Activated naive CD4-positive, alpha-beta T cell treated with anti-CD3 and anti-CD28 coated beads, Interleukin-2, amount 50 U/mL, for 72 hours (primary cell): ENCODE measurements at regions not wholly inside any gene's neighbourhood (a gene's known extent, or its start where the extent isn't known, plus 50 kb on each side); places are given as distances from the start of the nearest gene placed in this dataset.

Experiments used
- ATAC-seq, 2 donors: fragments of 150-1000 bp; cut with Tn5 transposase; 2 replicates each; pipeline ENCODE4 v1.10.0; 2021; ENCODE audit warnings: mild to moderate bottlenecking in 2 of 2, moderate library complexity in 2 of 2
- DNase-seq, 2 donors: peaks; one replicate each; pipeline ENCODE4 v3.0.0; 2021 to 2022; ENCODE audit warnings: low spot score in 2 of 2
- H3K27ac Mint-ChIP-seq, 2 donors: one replicate each; pipeline ENCODE4 v1.8.0; 2022; ENCODE audit warnings: mild to moderate bottlenecking in 2 of 2, mixed read lengths in 2 of 2
- H3K36me3 Mint-ChIP-seq, 2 donors: one replicate each; pipeline ENCODE4 v1.8.0; 2022; ENCODE audit warnings: mixed read lengths in 2 of 2
- H3K9me3 Mint-ChIP-seq, 2 donors: one replicate each; pipeline ENCODE4 v1.8.0; 2022; ENCODE audit warnings: mixed read lengths in 2 of 2

DNA sequence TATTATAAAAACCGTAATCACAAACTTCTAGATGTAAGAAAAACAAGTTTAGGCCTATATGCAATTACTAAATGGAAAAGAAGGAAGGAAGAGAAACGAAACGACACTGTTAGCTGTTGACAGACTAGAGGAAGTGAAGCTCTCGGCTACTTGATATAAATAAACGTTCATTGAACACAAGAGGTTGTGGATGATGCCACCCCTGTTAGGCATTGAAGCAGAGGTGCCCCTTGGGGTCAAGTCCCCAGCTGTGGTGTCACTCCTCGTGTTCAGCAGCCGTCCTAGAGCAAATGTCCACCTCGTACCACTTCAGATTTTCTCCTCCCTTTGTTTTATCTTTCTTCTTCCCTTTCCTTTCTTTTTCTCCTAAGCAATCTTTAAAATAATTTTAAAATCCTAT lies 146.5 kb upstream of the UBE2E1 start:
- ATAC-seq (no peak), DNase-seq (no peak)
- peak overlapping the region in 1 of 2 donors; percentile 30 for H3K27ac Mint-ChIP-seq
- H3K36me3 Mint-ChIP-seq: peaks cover 0 to 6% of the 10 kb centered on the region in 2 donors
- peaks cover 4 to 9% of the 10 kb centered on the region in 2 donors for H3K9me3 Mint-ChIP-seq

- Mint-ChIP-seq H3K36me3 (peaks cover 0 to 6% of the 10 kb centered on the region in 2 donors), H3K27ac (no peak overlapping the region), H3K9me3 (peaks cover 4 to 5% of the 10 kb centered on the region in 2 donors)
- no peak for DNase-seq
- no peak for ATAC-seq
These were observed 145.8 kb upstream of the UBE2E1 start for GRCh38 chr3:23659840-23660430.

GRCh38 chr3:23662079-23662617 lies 143.6 kb upstream of the UBE2E1 start:
- ATAC-seq (no peak), DNase-seq (no peak)
- no peak overlapping the region for H3K27ac Mint-ChIP-seq
- H3K36me3 Mint-ChIP-seq: no peaks in the 10 kb centered on the region
- H3K9me3 Mint-ChIP-seq: no peaks in the 10 kb centered on the region

DNA sequence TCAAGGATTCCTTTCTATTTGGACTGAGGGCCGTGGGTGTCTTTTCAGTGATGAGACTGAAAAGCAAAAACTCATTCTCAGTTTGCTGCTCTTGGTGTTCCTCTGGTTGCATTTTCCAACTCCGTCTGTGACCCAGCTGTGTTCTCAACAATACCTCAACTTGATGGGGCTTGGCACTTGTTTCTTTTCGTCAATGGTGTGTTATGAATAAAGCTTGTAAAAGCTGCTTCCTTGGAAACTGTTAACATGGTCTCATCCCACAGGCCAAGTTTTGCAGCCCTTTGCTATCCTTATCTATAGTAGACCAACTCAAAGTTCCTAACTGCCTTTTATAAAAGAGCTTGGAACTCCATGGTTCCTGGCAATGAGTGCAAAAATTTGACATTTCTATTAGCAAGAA lies 142.5 kb upstream of the UBE2E1 start:
- ATAC-seq (no peak), DNase-seq (no peak)
- Mint-ChIP-seq H3K36me3 (no peaks in the 10 kb centered on the region), H3K9me3 (no peaks in the 10 kb centered on the region), H3K27ac (no peak overlapping the region)

GRCh38 chr3:23663661-23664186 lies 142.0 kb upstream of the UBE2E1 start:
- DNase-seq: no peak
- Mint-ChIP-seq H3K27ac (no peak overlapping the region), H3K36me3 (no peaks in the 10 kb centered on the region), H3K9me3 (no peaks in the 10 kb centered on the region)
- ATAC-seq: no peak

DNA sequence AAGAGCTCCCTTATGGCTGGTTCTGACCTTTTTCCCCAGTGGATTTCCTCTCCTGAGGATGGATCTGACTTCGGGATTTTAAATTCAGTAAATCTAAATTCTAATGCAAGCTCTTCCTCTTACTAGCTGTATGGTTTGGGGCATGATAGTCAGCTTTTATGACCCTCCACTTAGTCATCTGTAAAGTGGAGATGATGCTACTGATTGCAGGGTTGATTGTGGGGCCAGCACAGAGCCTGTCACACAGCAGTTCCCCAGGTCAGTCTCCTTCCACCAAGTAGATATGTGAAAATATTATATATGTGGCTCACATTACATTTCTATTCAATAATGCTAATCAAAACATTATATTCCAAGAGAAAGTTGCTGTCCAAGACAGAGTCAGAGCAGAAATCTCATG lies 141.3 kb upstream of the UBE2E1 start:
- no peak for ATAC-seq
- H3K9me3 Mint-ChIP-seq: no peaks in the 10 kb centered on the region
- no peaks in the 10 kb centered on the region for H3K36me3 Mint-ChIP-seq
- H3K27ac Mint-ChIP-seq: no peak overlapping the region
- DNase-seq: no peak

DNA sequence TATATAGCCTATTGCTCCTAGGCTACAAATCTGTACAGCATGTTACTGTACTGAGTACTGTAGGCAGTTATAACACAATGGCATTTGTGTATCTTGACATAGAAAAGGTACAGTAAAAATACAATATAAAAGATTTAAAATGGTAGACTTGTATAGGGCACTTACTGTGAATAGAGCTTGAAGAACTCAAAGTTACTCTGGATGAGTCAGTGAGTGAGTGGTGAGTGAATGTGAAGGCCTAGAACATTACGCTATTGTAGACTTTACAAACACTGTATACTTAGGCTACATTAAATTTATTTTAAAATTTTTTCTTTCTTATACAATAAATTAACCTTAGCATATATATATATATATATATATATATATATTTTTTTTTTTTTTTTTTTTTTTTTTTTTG lies 140.0 kb upstream of the UBE2E1 start:
- no peak for ATAC-seq
- no peak for DNase-seq
- Mint-ChIP-seq H3K36me3 (no peaks in the 10 kb centered on the region), H3K27ac (no peak overlapping the region), H3K9me3 (no peaks in the 10 kb centered on the region)

- H3K9me3 Mint-ChIP-seq: no peaks in the 10 kb centered on the region
- DNase-seq (no peak), ATAC-seq (no peak)
- no peaks in the 10 kb centered on the region for H3K36me3 Mint-ChIP-seq
- H3K27ac Mint-ChIP-seq: no peak overlapping the region
These were observed 138.9 kb upstream of the UBE2E1 start for GRCh38 chr3:23666818-23667217.

DNA sequence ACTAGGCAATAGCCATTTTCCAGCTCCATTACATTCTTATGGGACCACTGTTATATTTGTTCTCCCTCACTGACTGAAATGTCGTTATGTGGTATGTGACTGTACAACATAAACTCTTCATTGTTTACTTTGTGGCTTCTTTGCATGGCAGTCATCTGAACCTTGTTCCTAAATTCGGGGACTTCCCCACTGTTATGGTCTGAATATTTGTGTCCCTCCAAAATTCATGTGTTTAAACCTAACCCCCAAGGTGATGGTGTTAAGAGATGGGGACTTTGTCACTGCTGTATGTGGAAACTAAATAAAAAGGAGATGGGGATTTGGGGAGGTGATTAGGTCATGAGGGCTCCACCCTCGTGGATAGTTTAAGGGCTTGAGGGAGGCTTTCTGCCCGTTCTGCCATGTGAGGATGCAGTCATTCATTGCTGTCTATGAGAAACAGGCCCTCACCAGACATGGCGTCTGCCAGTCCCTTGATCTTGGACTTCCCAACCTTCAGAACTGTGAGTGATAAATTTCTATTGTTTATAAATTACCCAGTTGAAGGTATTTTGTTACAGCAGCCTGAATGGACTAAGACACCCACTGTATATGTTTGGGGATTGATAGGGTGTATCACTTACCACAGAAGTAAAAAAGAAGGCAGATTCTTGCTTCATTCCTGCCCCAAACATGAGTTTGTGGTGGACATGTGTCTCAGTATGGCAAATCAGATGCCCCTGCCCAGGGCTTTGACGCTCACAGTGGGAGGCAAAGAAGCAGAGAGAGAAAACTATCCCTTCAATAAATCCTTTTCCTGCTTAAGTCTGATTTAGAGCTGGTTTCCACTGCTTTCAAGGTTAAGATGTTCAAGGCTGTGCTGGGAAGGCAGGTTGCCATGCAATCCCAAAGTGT lies 138.0 kb upstream of the UBE2E1 start:
- no peak for ATAC-seq

GRCh38 chr3:23668430-23668904 lies 137.3 kb upstream of the UBE2E1 start:
- no peak overlapping the region for H3K27ac Mint-ChIP-seq
- DNase-seq (no peak), ATAC-seq (no peak)
- no peaks in the 10 kb centered on the region for H3K9me3 Mint-ChIP-seq
- no peaks in the 10 kb centered on the region for H3K36me3 Mint-ChIP-seq

More for the DNA sequence above, 138.0 kb upstream of the UBE2E1 start:
- Mint-ChIP-seq H3K9me3 (no peaks in the 10 kb centered on the region), H3K36me3 (no peaks in the 10 kb centered on the region), H3K27ac (no peak overlapping the region)
- DNase-seq: no peak

- Mint-ChIP-seq H3K9me3 (no peaks in the 10 kb centered on the region), H3K27ac (no peak overlapping the region), H3K36me3 (no peaks in the 10 kb centered on the region)
- DNase-seq (no peak), ATAC-seq (no peak)
These were observed 136.1 kb upstream of the UBE2E1 start for GRCh38 chr3:23669541-23670255.

GRCh38 chr3:23671851-23672589 lies 133.7 kb upstream of the UBE2E1 start:
- Mint-ChIP-seq H3K36me3 (no peaks in the 10 kb centered on the region), H3K27ac (no peak overlapping the region), H3K9me3 (no peaks in the 10 kb centered on the region)
- DNase-seq: no peak
- no peak for ATAC-seq

- DNase-seq: no peak
- no peaks in the 10 kb centered on the region for H3K36me3 Mint-ChIP-seq
- ATAC-seq: no peak
- no peaks in the 10 kb centered on the region for H3K9me3 Mint-ChIP-seq
- no peak overlapping the region for H3K27ac Mint-ChIP-seq
These were observed 133.1 kb upstream of the UBE2E1 start for GRCh38 chr3:23672628-23673027.

GRCh38 chr3:23675010-23675409 lies 130.7 kb upstream of the UBE2E1 start:
- H3K27ac Mint-ChIP-seq: no peak overlapping the region

DNA sequence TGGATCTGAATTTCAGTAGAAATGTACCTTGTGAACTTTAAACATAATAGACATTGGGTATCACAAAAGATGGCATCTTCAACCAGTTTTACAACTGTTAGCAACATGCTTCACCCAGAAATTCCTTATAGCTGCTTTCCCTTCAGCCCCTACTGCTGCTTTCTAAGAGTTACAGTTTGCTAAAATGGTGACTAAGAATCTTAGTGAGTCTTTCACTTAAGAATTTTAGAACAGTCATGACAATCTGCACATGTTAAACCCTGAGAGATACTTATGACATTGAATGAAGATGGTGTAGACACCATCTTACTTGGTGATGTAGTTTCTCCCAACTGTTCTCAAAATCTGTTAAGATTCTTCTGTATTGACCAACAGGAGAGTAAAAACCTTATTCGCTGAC lies 129.7 kb upstream of the UBE2E1 start:
- DNase-seq (no peak), ATAC-seq (no peak)
- H3K9me3 Mint-ChIP-seq: peaks cover 0 to 3% of the 10 kb centered on the region in 2 donors
- H3K27ac Mint-ChIP-seq: no peak overlapping the region
- no peaks in the 10 kb centered on the region for H3K36me3 Mint-ChIP-seq

More at GRCh38 chr3:23675010-23675409, 130.7 kb upstream of the UBE2E1 start:
- ATAC-seq (no peak), DNase-seq (no peak)
- H3K36me3 Mint-ChIP-seq: no peaks in the 10 kb centered on the region
- H3K9me3 Mint-ChIP-seq: no peaks in the 10 kb centered on the region

- no peaks in the 10 kb centered on the region for H3K36me3 Mint-ChIP-seq
- no peak for ATAC-seq
- H3K27ac Mint-ChIP-seq: no peak overlapping the region
- H3K9me3 Mint-ChIP-seq: peaks cover 0 to 3% of the 10 kb centered on the region in 2 donors
- no peak for DNase-seq
These were observed 123.1 kb upstream of the UBE2E1 start for GRCh38 chr3:23682646-23683045.
